Mammary epithelial cell (primary cell): ENCODE measurements at regions not wholly inside any gene's neighbourhood (a gene's known extent, or its start where the extent isn't known, plus 50 kb on each side); places are given as distances from the start of the nearest gene placed in this dataset.

Source experiments
- EZH2 ChIP-seq: IDR thresholded peaks from 2 replicates; pipeline ENCODE4 v1.6.1; 2012; ENCODE audit warnings: low read length, inconsistent platforms, borderline replicate concordance
- TF ChIP-seq, protein P1 (sequence below), 2 donors: IDR thresholded peaks in 1 of 2; conservative IDR thresholded peaks in 1 of 2; 2 replicates each; pipeline ENCODE4 v1.5.1; 2011 to 2012; ENCODE audit warnings: inconsistent platforms in 2 of 2, low read length in 2 of 2, mild to moderate bottlenecking in 2 of 2, control low read depth in 1 of 2, low read depth in 1 of 2; ENCODE audit not compliant: insufficient read depth in 1 of 2; ENCODE audit errors: extremely low read depth in 1 of 2

GRCh38 chr13:70835371-70835770 lies 727.1 kb upstream of the KLHL1 start:
- TF ChIP-seq, protein P1, sequence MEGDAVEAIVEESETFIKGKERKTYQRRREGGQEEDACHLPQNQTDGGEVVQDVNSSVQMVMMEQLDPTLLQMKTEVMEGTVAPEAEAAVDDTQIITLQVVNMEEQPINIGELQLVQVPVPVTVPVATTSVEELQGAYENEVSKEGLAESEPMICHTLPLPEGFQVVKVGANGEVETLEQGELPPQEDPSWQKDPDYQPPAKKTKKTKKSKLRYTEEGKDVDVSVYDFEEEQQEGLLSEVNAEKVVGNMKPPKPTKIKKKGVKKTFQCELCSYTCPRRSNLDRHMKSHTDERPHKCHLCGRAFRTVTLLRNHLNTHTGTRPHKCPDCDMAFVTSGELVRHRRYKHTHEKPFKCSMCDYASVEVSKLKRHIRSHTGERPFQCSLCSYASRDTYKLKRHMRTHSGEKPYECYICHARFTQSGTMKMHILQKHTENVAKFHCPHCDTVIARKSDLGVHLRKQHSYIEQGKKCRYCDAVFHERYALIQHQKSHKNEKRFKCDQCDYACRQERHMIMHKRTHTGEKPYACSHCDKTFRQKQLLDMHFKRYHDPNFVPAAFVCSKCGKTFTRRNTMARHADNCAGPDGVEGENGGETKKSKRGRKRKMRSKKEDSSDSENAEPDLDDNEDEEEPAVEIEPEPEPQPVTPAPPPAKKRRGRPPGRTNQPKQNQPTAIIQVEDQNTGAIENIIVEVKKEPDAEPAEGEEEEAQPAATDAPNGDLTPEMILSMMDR (conservative IDR thresholded peaks at IDR 0.05 in 1 of 2, IDR thresholded peaks at IDR 0.05 in 1 of 2; ENCODE audit: extremely low read depth in 1 of 2, insufficient read depth in 1 of 2, low read depth in 1 of 2, low read length in 2 of 2): no peak
- TF ChIP-seq EZH2: no peak
